Astrocyte (in vitro differentiated cells and primary cell): ENCODE measurements at regions not wholly inside any gene's neighbourhood (a gene's known extent, or its start where the extent isn't known, plus 50 kb on each side); places are given as distances from the start of the nearest gene placed in this dataset.

Source experiments
- DNase-seq: peaks from one replicate; pipeline ENCODE4 v3.0.0-alpha.2; 2010; ENCODE audit warnings: low read depth
- FAIRE-seq: peaks from 2 replicates; lab custom pipeline; 2011; peaks lifted over from hg19 to GRCh38; lab: Jason Lieb, UNC
- H2AFZ ChIP-seq: 2 replicates; pipeline ENCODE4 v1.6.0; 2012; ENCODE audit warnings: low read depth, low read length, inconsistent platforms
- H3K27ac ChIP-seq: 2 replicates; pipeline ENCODE4 v1.5.1; 2011; ENCODE audit warnings: low read depth, low read length, inconsistent platforms
- H3K27me3 ChIP-seq: 2 replicates; pipeline ENCODE4 v1.6.0; 2011; ENCODE audit warnings: low read length, inconsistent platforms; ENCODE audit not compliant: insufficient read depth
- H3K36me3 ChIP-seq: 2 replicates; pipeline ENCODE4 v1.5.1; 2011; ENCODE audit warnings: low read length, inconsistent platforms; ENCODE audit not compliant: insufficient read depth
- H3K4me1 ChIP-seq: 2 replicates; pipeline ENCODE4 v1.5.1; 2011; ENCODE audit warnings: low read length, inconsistent platforms; ENCODE audit not compliant: insufficient read depth
- H3K4me2 ChIP-seq: 2 replicates; pipeline ENCODE4 v1.6.0; 2012; ENCODE audit warnings: low read length, inconsistent platforms
- H3K4me3 ChIP-seq: 2 replicates; pipeline ENCODE4 v1.5.1; 2011; ENCODE audit warnings: low read depth, mild to moderate bottlenecking, low read length, inconsistent platforms; ENCODE audit not compliant: insufficient read depth
- H3K79me2 ChIP-seq: 2 replicates; pipeline ENCODE4 v1.6.0; 2012; ENCODE audit warnings: mild to moderate bottlenecking, low read length, inconsistent platforms; ENCODE audit not compliant: insufficient read depth
- H3K9ac ChIP-seq: 2 replicates; pipeline ENCODE4 v1.6.0; 2012; ENCODE audit warnings: mild to moderate bottlenecking, low read length, inconsistent platforms
- H3K9me3 ChIP-seq: 2 replicates; pipeline ENCODE4 v1.5.1; 2012; ENCODE audit warnings: low read depth, mild to moderate bottlenecking, low read length, inconsistent platforms; ENCODE audit not compliant: insufficient read depth
- H4K20me1 ChIP-seq: 2 replicates; pipeline ENCODE4 v1.6.0; 2012; ENCODE audit warnings: low read length, inconsistent platforms; ENCODE audit not compliant: insufficient read depth
- H3K27ac Mint-ChIP-seq: one replicate; pipeline ENCODE4 v1.8.0; 2021; ENCODE audit warnings: mild to moderate bottlenecking, mixed read lengths; ENCODE audit not compliant: unreplicated experiment
- H3K27me3 Mint-ChIP-seq: one replicate; pipeline ENCODE4 v1.8.0; 2021; ENCODE audit warnings: low read depth, mixed read lengths; ENCODE audit not compliant: unreplicated experiment
- H3K36me3 Mint-ChIP-seq: one replicate; pipeline ENCODE4 v1.8.0; 2021; ENCODE audit warnings: low read depth, mixed read lengths; ENCODE audit not compliant: unreplicated experiment
- H3K4me1 Mint-ChIP-seq: one replicate; pipeline ENCODE4 v1.8.0; 2021; ENCODE audit warnings: low read depth, mixed read lengths; ENCODE audit not compliant: unreplicated experiment
- H3K4me3 Mint-ChIP-seq: one replicate; pipeline ENCODE4 v1.8.0; 2021; ENCODE audit warnings: mild to moderate bottlenecking, moderate library complexity, mixed read lengths; ENCODE audit not compliant: unreplicated experiment
- H3K9me3 Mint-ChIP-seq: one replicate; pipeline ENCODE4 v1.8.0; 2021; ENCODE audit warnings: mild to moderate bottlenecking, mixed read lengths; ENCODE audit not compliant: unreplicated experiment
- CTCF ChIP-seq: IDR thresholded peaks from 2 replicates; pipeline ENCODE4 v1.5.1; 2011; ENCODE audit warnings: low read depth, mild to moderate bottlenecking, inconsistent platforms, low read length, moderate library complexity; ENCODE audit not compliant: insufficient read depth
- EZH2 ChIP-seq: IDR thresholded peaks from 2 replicates; pipeline ENCODE4 v1.6.1; 2012; ENCODE audit warnings: mild to moderate bottlenecking, low read length, inconsistent platforms; ENCODE audit not compliant: insufficient read depth

GRCh38 chr5:54905942-54906537, 79.4 kb downstream of the ESM1 start:
- FAIRE-seq (peak; percentile 74), DNase-seq (no peak)
- no peak overlapping the region for H3K4me2 ChIP-seq
- Mint-ChIP-seq H3K36me3 (no peaks in the 10 kb centered on the region), H3K9me3 (no peaks in the 10 kb centered on the region), H3K27me3 (no peaks in the 10 kb centered on the region), H3K4me3 (no peak overlapping the region), H3K4me1 (peaks cover 61% of the 10 kb centered on the region), H3K27ac (peak overlapping the region; percentile 50)
- H3K79me2 ChIP-seq: no peaks in the 10 kb centered on the region
- H4K20me1 ChIP-seq: no peaks in the 10 kb centered on the region
- no peaks in the 10 kb centered on the region for H3K36me3 ChIP-seq
- no peaks in the 10 kb centered on the region for H3K9me3 ChIP-seq
- TF ChIP-seq CTCF (peak; percentile 89), EZH2 (no peak)
- H2AFZ ChIP-seq: no peak overlapping the region
- no peak overlapping the region for H3K9ac ChIP-seq
- H3K4me1 ChIP-seq: peaks cover 19% of the 10 kb centered on the region
- no peak overlapping the region for H3K27ac ChIP-seq
- no peak overlapping the region for H3K4me3 ChIP-seq
- peaks cover 4% of the 10 kb centered on the region for H3K27me3 ChIP-seq

- Histone ChIP-seq H3K27ac (no peak overlapping the region), H3K4me1 (peaks cover 12% of the 10 kb centered on the region), H3K9me3 (no peaks in the 10 kb centered on the region), H3K36me3 (no peaks in the 10 kb centered on the region), H3K27me3 (peaks cover 4% of the 10 kb centered on the region), H3K9ac (no peak overlapping the region), H4K20me1 (no peaks in the 10 kb centered on the region), H3K79me2 (no peaks in the 10 kb centered on the region), H2AFZ (no peak overlapping the region), H3K4me2 (no peak overlapping the region), H3K4me3 (no peak overlapping the region)
- TF ChIP-seq EZH2 (no peak), CTCF (no peak)
- no peak for FAIRE-seq
- Mint-ChIP-seq H3K36me3 (no peaks in the 10 kb centered on the region), H3K4me3 (no peak overlapping the region), H3K27me3 (no peaks in the 10 kb centered on the region), H3K4me1 (peaks cover 56% of the 10 kb centered on the region), H3K27ac (peak overlapping the region; percentile 50), H3K9me3 (no peaks in the 10 kb centered on the region)
- no peak for DNase-seq
Measured at GRCh38 chr5:54905246-54905795, 80.1 kb downstream of the ESM1 start.

- no peaks in the 10 kb centered on the region for H3K79me2 ChIP-seq
- H3K9ac ChIP-seq: no peak overlapping the region
- peaks cover 4% of the 10 kb centered on the region for H3K27me3 ChIP-seq
- no peak overlapping the region for H3K4me2 ChIP-seq
- no peak overlapping the region for H2AFZ ChIP-seq
- H3K36me3 ChIP-seq: no peaks in the 10 kb centered on the region
- Mint-ChIP-seq H3K27me3 (no peaks in the 10 kb centered on the region), H3K27ac (no peak overlapping the region), H3K4me3 (no peak overlapping the region), H3K4me1 (peaks cover 51% of the 10 kb centered on the region), H3K36me3 (no peaks in the 10 kb centered on the region), H3K9me3 (no peaks in the 10 kb centered on the region)
- no peak for FAIRE-seq
- H3K27ac ChIP-seq: no peak overlapping the region
- peak; percentile 47 for DNase-seq
- H3K4me1 ChIP-seq: peaks cover 3% of the 10 kb centered on the region
- no peaks in the 10 kb centered on the region for H4K20me1 ChIP-seq
- no peak overlapping the region for H3K4me3 ChIP-seq
- no peak for TF ChIP-seq EZH2
- peak; percentile 65 for TF ChIP-seq CTCF
- H3K9me3 ChIP-seq: no peaks in the 10 kb centered on the region
Measured at GRCh38 chr5:54904425-54904824, 81.0 kb downstream of the ESM1 start.
